Hepatocyte (in vitro differentiated cells): ENCODE measurements at regions not wholly inside any gene's neighbourhood (a gene's known extent, or its start where the extent isn't known, plus 50 kb on each side); places are given as distances from the start of the nearest gene placed in this dataset.

ENCODE experiments used
- DNase-seq: peaks from one replicate; pipeline ENCODE4 v3.0.0-alpha.2; 2016; ENCODE audit warnings: low spot score
- H2AFZ ChIP-seq: fragments of 200-600 bp; sonication (generic); 2 replicates; pipeline ENCODE4 v1.6.0; 2016; ENCODE audit warnings: antibody characterized with exemption, mild to moderate bottlenecking
- H3K27ac ChIP-seq: fragments of 200-600 bp; sonication (generic); 2 replicates; pipeline ENCODE4 v1.5.1; 2016; ENCODE audit warnings: mild to moderate bottlenecking
- H3K27me3 ChIP-seq: fragments of 200-600 bp; sonication (generic); 2 replicates; pipeline ENCODE4 v1.6.1; 2016
- H3K36me3 ChIP-seq: fragments of 200-600 bp; sonication (generic); replicated peaks from 2 replicates; pipeline ENCODE4 v1.5.1; 2016; ENCODE audit warnings: low read depth; ENCODE audit not compliant: insufficient read depth
- H3K4me1 ChIP-seq: fragments of 200-600 bp; sonication (generic); 2 replicates; pipeline ENCODE4 v1.5.1; 2016; ENCODE audit warnings: mild to moderate bottlenecking, moderate library complexity; ENCODE audit not compliant: insufficient read depth
- H3K4me2 ChIP-seq: fragments of 200-600 bp; sonication (generic); 2 replicates; pipeline ENCODE4 v1.6.0; 2016
- H3K4me3 ChIP-seq: fragments of 200-600 bp; sonication (generic); 2 replicates; pipeline ENCODE4 v1.5.1; 2016; ENCODE audit warnings: mild to moderate bottlenecking
- H3K79me2 ChIP-seq: fragments of 200-600 bp; sonication (generic); 2 replicates; pipeline ENCODE4 v1.6.0; 2017; ENCODE audit warnings: mild to moderate bottlenecking
- H3K9me2 ChIP-seq: fragments of 200-600 bp; sonication (generic); replicated peaks from 2 replicates; pipeline ENCODE4 v1.6.0; 2017; ENCODE audit warnings: mild to moderate bottlenecking; ENCODE audit not compliant: insufficient read depth
- H3K9me3 ChIP-seq: fragments of 200-600 bp; sonication (generic); 2 replicates; pipeline ENCODE4 v1.5.1; 2016; ENCODE audit warnings: low read depth, mild to moderate bottlenecking
- H4K20me1 ChIP-seq: fragments of 200-600 bp; sonication (generic); 2 replicates; pipeline ENCODE4 v1.6.0; 2016; ENCODE audit warnings: mild to moderate bottlenecking; ENCODE audit not compliant: insufficient read depth, poor library complexity, severe bottlenecking
- CTCF ChIP-seq: fragments of 200-600 bp; sonication (generic); IDR thresholded peaks from 2 replicates; pipeline ENCODE4 v1.5.1; 2016; ENCODE audit warnings: antibody characterized with exemption, mild to moderate bottlenecking; ENCODE audit not compliant: poor library complexity
- EZH2 ChIP-seq: fragments of 200-600 bp; sonication (generic); IDR thresholded peaks from 2 replicates; pipeline ENCODE4 v1.6.1; 2016; ENCODE audit warnings: antibody characterized with exemption, mild to moderate bottlenecking, borderline replicate concordance
- EZH2phosphoT487 ChIP-seq: fragments of 200-600 bp; sonication (generic); IDR thresholded peaks from one replicate; pipeline ENCODE4 v1.6.1; 2018; ENCODE audit warnings: antibody characterized with exemption, mild to moderate bottlenecking, low read depth, moderate library complexity; ENCODE audit not compliant: unreplicated experiment, severe bottlenecking
- WGBS: methylation state at CpG from one replicate; pipeline ENCODE4 v1.1.6; 2016; ENCODE audit warnings: low lambda C conversion rate; ENCODE audit errors: missing lambda C conversion rate; 5-methylcytosine and 5-hydroxymethylcytosine counted together

GRCh38 chr1:80776266-80776665 lies 1024.5 kb upstream of the ADGRL2 start:
- Histone ChIP-seq H3K4me1 (peaks cover 5% of the 10 kb centered on the region), H3K79me2 (no peaks in the 10 kb centered on the region), H4K20me1 (no peaks in the 10 kb centered on the region), H3K27me3 (no peaks in the 10 kb centered on the region), H3K9me3 (no peaks in the 10 kb centered on the region), H2AFZ (no peak overlapping the region), H3K4me3 (no peak overlapping the region), H3K27ac (no peak overlapping the region), H3K36me3 (no peaks in the 10 kb centered on the region), H3K9me2 (no peaks in the 10 kb centered on the region), H3K4me2 (no peak overlapping the region)
- peak; percentile 29 for DNase-seq
- WGBS, result 47% methylated on average over 2 of the region's 2 CpGs
- TF ChIP-seq EZH2phosphoT487 (no peak), EZH2 (no peak), CTCF (no peak)

DNA sequence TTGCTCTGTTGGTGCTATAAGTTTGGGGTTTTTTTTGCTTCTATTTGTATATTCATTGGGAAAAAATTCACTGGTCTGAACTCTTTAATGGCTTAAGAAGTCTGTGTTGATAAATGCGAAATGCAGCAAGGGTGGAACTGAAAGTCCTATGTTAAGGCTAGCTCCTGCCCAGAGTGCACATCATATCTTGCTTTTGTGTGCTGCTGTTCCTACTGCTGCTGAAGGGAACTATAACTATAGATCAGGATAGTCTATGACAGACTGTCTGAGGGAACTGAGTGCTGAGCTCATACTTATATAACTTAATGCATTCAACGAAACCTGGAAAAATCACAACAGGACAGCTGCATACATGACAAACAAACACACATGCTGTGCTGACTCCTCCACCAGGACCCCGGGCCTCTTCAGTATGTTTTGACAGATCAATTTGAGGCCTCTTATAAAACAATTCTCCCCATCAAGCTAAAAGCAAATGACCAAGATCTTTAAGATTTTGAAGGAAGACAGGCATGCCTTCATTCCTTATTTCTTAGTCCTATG lies 1031.5 kb upstream of the ADGRL2 start:
- Histone ChIP-seq H3K9me3 (no peaks in the 10 kb centered on the region), H3K4me3 (no peak overlapping the region), H3K4me2 (no peak overlapping the region), H3K79me2 (no peaks in the 10 kb centered on the region), H3K4me1 (no peaks in the 10 kb centered on the region), H4K20me1 (no peaks in the 10 kb centered on the region), H3K9me2 (no peaks in the 10 kb centered on the region), H3K27me3 (no peaks in the 10 kb centered on the region), H3K36me3 (no peaks in the 10 kb centered on the region), H3K27ac (no peak overlapping the region), H2AFZ (no peak overlapping the region)
- no peak for TF ChIP-seq CTCF
- no peak for TF ChIP-seq EZH2
- TF ChIP-seq EZH2phosphoT487, result no peak
- no peak for DNase-seq
- WGBS, result 83% methylated on average over 3 of the region's 3 CpGs

DNA sequence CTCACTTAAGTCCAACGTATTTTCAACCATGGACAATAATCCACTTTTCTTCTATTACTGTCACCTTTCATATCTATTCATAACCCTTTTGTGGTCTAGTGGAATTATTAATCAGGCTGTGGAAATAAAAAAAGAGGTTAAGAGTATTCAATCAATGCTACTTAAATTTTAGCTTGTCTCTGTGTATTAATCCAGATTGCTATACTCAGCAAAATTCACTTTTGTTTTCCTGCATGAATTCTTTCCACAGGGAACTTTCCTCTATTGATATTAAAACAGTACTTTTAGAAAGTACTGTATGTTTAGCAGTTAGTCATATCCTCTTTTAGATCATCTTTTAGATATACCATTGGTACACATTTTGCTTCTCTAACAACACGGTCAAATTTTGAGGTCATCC lies 1033.0 kb upstream of the ADGRL2 start:
- DNase-seq, result no peak
- no peak overlapping the region for H3K27ac ChIP-seq
- no peaks in the 10 kb centered on the region for H4K20me1 ChIP-seq
- no peaks in the 10 kb centered on the region for H3K79me2 ChIP-seq
- H3K9me3 ChIP-seq, result no peaks in the 10 kb centered on the region
- no peaks in the 10 kb centered on the region for H3K36me3 ChIP-seq
- no peak overlapping the region for H2AFZ ChIP-seq
- H3K4me3 ChIP-seq, result no peak overlapping the region
- 88% methylated on average over 2 of the region's 2 CpGs for WGBS
- H3K27me3 ChIP-seq, result no peaks in the 10 kb centered on the region
- no peak overlapping the region for H3K4me2 ChIP-seq
- TF ChIP-seq EZH2phosphoT487, result no peak
- TF ChIP-seq EZH2, result no peak
- TF ChIP-seq CTCF, result no peak
- no peaks in the 10 kb centered on the region for H3K4me1 ChIP-seq
- H3K9me2 ChIP-seq, result no peaks in the 10 kb centered on the region

GRCh38 chr1:80759354-80759753 lies 1041.4 kb upstream of the ADGRL2 start:
- Histone ChIP-seq H3K36me3 (no peaks in the 10 kb centered on the region), H3K27me3 (no peaks in the 10 kb centered on the region), H3K9me2 (no peaks in the 10 kb centered on the region), H3K79me2 (no peaks in the 10 kb centered on the region), H3K4me2 (no peak overlapping the region), H2AFZ (no peak overlapping the region), H3K4me1 (no peaks in the 10 kb centered on the region), H4K20me1 (no peaks in the 10 kb centered on the region), H3K4me3 (no peak overlapping the region), H3K27ac (no peak overlapping the region), H3K9me3 (no peaks in the 10 kb centered on the region)
- DNase-seq, result no peak
- WGBS, result 100% methylated on average over 1 of the region's 1 CpG
- no peak for TF ChIP-seq EZH2
- no peak for TF ChIP-seq CTCF
- no peak for TF ChIP-seq EZH2phosphoT487
